Astrocyte (in vitro differentiated cells and primary cell): ENCODE measurements at regions not wholly inside any gene's neighbourhood (a gene's known extent, or its start where the extent isn't known, plus 50 kb on each side); places are given as distances from the start of the nearest gene placed in this dataset.

Source experiments
- DNase-seq: peaks from one replicate; pipeline ENCODE4 v3.0.0-alpha.2; 2010; ENCODE audit warnings: low read depth
- FAIRE-seq: peaks from 2 replicates; lab custom pipeline; 2011; peaks lifted over from hg19 to GRCh38; lab: Jason Lieb, UNC
- H2AFZ ChIP-seq: 2 replicates; pipeline ENCODE4 v1.6.0; 2012; ENCODE audit warnings: low read depth, low read length, inconsistent platforms
- H3K27ac ChIP-seq: 2 replicates; pipeline ENCODE4 v1.5.1; 2011; ENCODE audit warnings: low read depth, low read length, inconsistent platforms
- H3K27me3 ChIP-seq: 2 replicates; pipeline ENCODE4 v1.6.0; 2011; ENCODE audit warnings: low read length, inconsistent platforms; ENCODE audit not compliant: insufficient read depth
- H3K36me3 ChIP-seq: 2 replicates; pipeline ENCODE4 v1.5.1; 2011; ENCODE audit warnings: low read length, inconsistent platforms; ENCODE audit not compliant: insufficient read depth
- H3K4me1 ChIP-seq: 2 replicates; pipeline ENCODE4 v1.5.1; 2011; ENCODE audit warnings: low read length, inconsistent platforms; ENCODE audit not compliant: insufficient read depth
- H3K4me2 ChIP-seq: 2 replicates; pipeline ENCODE4 v1.6.0; 2012; ENCODE audit warnings: low read length, inconsistent platforms
- H3K4me3 ChIP-seq: 2 replicates; pipeline ENCODE4 v1.5.1; 2011; ENCODE audit warnings: low read depth, mild to moderate bottlenecking, low read length, inconsistent platforms; ENCODE audit not compliant: insufficient read depth
- H3K79me2 ChIP-seq: 2 replicates; pipeline ENCODE4 v1.6.0; 2012; ENCODE audit warnings: mild to moderate bottlenecking, low read length, inconsistent platforms; ENCODE audit not compliant: insufficient read depth
- H3K9ac ChIP-seq: 2 replicates; pipeline ENCODE4 v1.6.0; 2012; ENCODE audit warnings: mild to moderate bottlenecking, low read length, inconsistent platforms
- H3K9me3 ChIP-seq: 2 replicates; pipeline ENCODE4 v1.5.1; 2012; ENCODE audit warnings: low read depth, mild to moderate bottlenecking, low read length, inconsistent platforms; ENCODE audit not compliant: insufficient read depth
- H4K20me1 ChIP-seq: 2 replicates; pipeline ENCODE4 v1.6.0; 2012; ENCODE audit warnings: low read length, inconsistent platforms; ENCODE audit not compliant: insufficient read depth
- H3K27ac Mint-ChIP-seq: one replicate; pipeline ENCODE4 v1.8.0; 2021; ENCODE audit warnings: mild to moderate bottlenecking, mixed read lengths; ENCODE audit not compliant: unreplicated experiment
- H3K27me3 Mint-ChIP-seq: one replicate; pipeline ENCODE4 v1.8.0; 2021; ENCODE audit warnings: low read depth, mixed read lengths; ENCODE audit not compliant: unreplicated experiment
- H3K36me3 Mint-ChIP-seq: one replicate; pipeline ENCODE4 v1.8.0; 2021; ENCODE audit warnings: low read depth, mixed read lengths; ENCODE audit not compliant: unreplicated experiment
- H3K4me1 Mint-ChIP-seq: one replicate; pipeline ENCODE4 v1.8.0; 2021; ENCODE audit warnings: low read depth, mixed read lengths; ENCODE audit not compliant: unreplicated experiment
- H3K4me3 Mint-ChIP-seq: one replicate; pipeline ENCODE4 v1.8.0; 2021; ENCODE audit warnings: mild to moderate bottlenecking, moderate library complexity, mixed read lengths; ENCODE audit not compliant: unreplicated experiment
- H3K9me3 Mint-ChIP-seq: one replicate; pipeline ENCODE4 v1.8.0; 2021; ENCODE audit warnings: mild to moderate bottlenecking, mixed read lengths; ENCODE audit not compliant: unreplicated experiment
- CTCF ChIP-seq: IDR thresholded peaks from 2 replicates; pipeline ENCODE4 v1.5.1; 2011; ENCODE audit warnings: low read depth, mild to moderate bottlenecking, inconsistent platforms, low read length, moderate library complexity; ENCODE audit not compliant: insufficient read depth
- EZH2 ChIP-seq: IDR thresholded peaks from 2 replicates; pipeline ENCODE4 v1.6.1; 2012; ENCODE audit warnings: mild to moderate bottlenecking, low read length, inconsistent platforms; ENCODE audit not compliant: insufficient read depth

DNA sequence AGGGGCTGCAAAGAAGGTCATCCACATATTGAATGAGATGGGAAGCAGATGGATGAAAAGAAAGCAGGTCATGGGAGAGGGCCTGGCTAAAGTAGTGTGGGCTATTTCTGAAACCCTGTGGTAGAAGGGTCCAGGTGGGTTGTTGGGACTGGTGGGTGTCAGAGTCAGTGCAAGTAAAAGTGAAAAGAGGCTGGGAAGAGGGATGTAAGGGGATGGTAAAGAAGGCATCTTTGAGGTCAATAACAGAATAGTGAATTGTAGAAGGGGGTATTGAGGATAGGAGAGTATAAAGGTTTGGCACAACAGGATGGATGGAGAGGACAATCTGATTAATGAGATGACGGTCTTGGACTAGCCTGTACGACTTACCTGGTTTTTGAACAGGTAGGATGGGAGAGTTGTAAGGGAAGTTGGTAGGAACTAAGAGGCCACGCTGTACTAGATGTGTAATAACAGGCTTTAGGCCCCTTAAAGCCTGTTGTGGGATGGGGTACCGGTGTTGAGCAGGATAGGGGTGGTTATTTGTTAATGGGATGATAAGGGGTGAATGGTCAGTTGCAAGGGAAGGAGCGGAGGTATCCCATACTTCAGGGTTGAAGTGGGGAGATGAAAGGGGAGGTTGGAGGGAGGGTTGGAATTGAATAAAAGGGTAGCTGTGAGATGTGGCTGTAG, 748.9 kb upstream of the ADGRB3 start:
- no peaks in the 10 kb centered on the region for H3K27me3 ChIP-seq
- Mint-ChIP-seq H3K9me3 (no peaks in the 10 kb centered on the region), H3K4me1 (peaks cover 14% of the 10 kb centered on the region), H3K4me3 (no peak overlapping the region), H3K27me3 (no peaks in the 10 kb centered on the region), H3K36me3 (no peaks in the 10 kb centered on the region), H3K27ac (no peak overlapping the region)
- no peak overlapping the region for H2AFZ ChIP-seq
- no peaks in the 10 kb centered on the region for H3K79me2 ChIP-seq
- no peak overlapping the region for H3K9ac ChIP-seq
- H4K20me1 ChIP-seq: no peaks in the 10 kb centered on the region
- DNase-seq (no peak), FAIRE-seq (no peak)
- H3K4me3 ChIP-seq: no peak overlapping the region
- H3K4me1 ChIP-seq: peaks cover 6% of the 10 kb centered on the region
- H3K27ac ChIP-seq: no peak overlapping the region
- H3K9me3 ChIP-seq: no peaks in the 10 kb centered on the region
- no peak for TF ChIP-seq CTCF
- TF ChIP-seq EZH2: no peak
- no peak overlapping the region for H3K4me2 ChIP-seq
- H3K36me3 ChIP-seq: no peaks in the 10 kb centered on the region

GRCh38 chr6:67885081-67886033, 749.7 kb upstream of the ADGRB3 start:
- DNase-seq (no peak), FAIRE-seq (no peak)
- Mint-ChIP-seq H3K36me3 (no peaks in the 10 kb centered on the region), H3K27ac (no peak overlapping the region), H3K9me3 (no peaks in the 10 kb centered on the region), H3K27me3 (no peaks in the 10 kb centered on the region), H3K4me1 (peaks cover 14% of the 10 kb centered on the region), H3K4me3 (no peak overlapping the region)
- Histone ChIP-seq H3K4me2 (no peak overlapping the region), H3K4me3 (no peak overlapping the region), H3K79me2 (no peaks in the 10 kb centered on the region), H3K9ac (no peak overlapping the region), H4K20me1 (no peaks in the 10 kb centered on the region), H3K27me3 (no peaks in the 10 kb centered on the region), H3K36me3 (no peaks in the 10 kb centered on the region), H2AFZ (no peak overlapping the region), H3K9me3 (no peaks in the 10 kb centered on the region), H3K27ac (no peak overlapping the region), H3K4me1 (peaks cover 6% of the 10 kb centered on the region)
- TF ChIP-seq CTCF (no peak), EZH2 (no peak)
